HCT116 (cell line): ENCODE measurements at regions not wholly inside any gene's neighbourhood (a gene's known extent, or its start where the extent isn't known, plus 50 kb on each side); places are given as distances from the start of the nearest gene placed in this dataset.

Source experiments
- ATAC-seq: fragments of 200-7000 bp; cut with Tn5 transposase; 2 replicates; pipeline ENCODE4 v1.9.1; 2020; ENCODE audit warnings: mild to moderate bottlenecking, moderate library complexity
- BruUV-seq: library from RNA; stranded (reverse); fragments of 400-500 nt; replicated peaks from 2 replicates; lab custom pipeline; 2021; lab: Mats Ljungman, UMichigan
- CTCF ChIA-PET: fragments of 300-600 bp; sonication (Branson Sonifier 250); formaldehyde crosslinking; loops from one replicate; lab custom pipeline; 2021; ENCODE audit warnings: antibody characterized with exemption; lab: Charles Lee
- POLR2A ChIA-PET: fragments of 300-600, 350-600 bp; sonication (Branson Sonifier 250); formaldehyde crosslinking; loops from one replicate; lab custom pipeline; 2021; ENCODE audit warnings: antibody characterized with exemption; lab: Charles Lee
- RAD21 ChIA-PET, 2 experiments: fragments of 300-600 bp; sonication (Branson Sonifier 250); formaldehyde crosslinking; loops; one replicate each; lab custom pipeline; 2023; ENCODE audit warnings: low total read pairs in 2 of 2; ENCODE audit not compliant: uncharacterized antibody in 2 of 2, unreplicated experiment in 2 of 2, low non-redundant PET in 1 of 2; lab: Charles Lee
- DNase-seq: peaks from one replicate; pipeline ENCODE4 v3.0.0-alpha.2; 2010; ENCODE audit warnings: low read depth, low spot score
- H2AFZ ChIP-seq: fragments of 200-600 bp; shearing (Covaris generic), sonication (generic); 2 replicates; pipeline ENCODE4 v1.6.1; 2017; ENCODE audit warnings: low read depth, mixed run types, mixed read lengths, antibody characterized with exemption, low read length; ENCODE audit not compliant: poor library complexity, severe bottlenecking
- H3K27ac ChIP-seq: 2 replicates; pipeline ENCODE4 v1.5.1; 2012; ENCODE audit warnings: low read depth, low read length
- H3K27me3 ChIP-seq: fragments of 200-600 bp; sonication (generic); 2 replicates; pipeline ENCODE4 v1.6.1; 2016; ENCODE audit warnings: mixed run types, low read length, mixed read lengths; ENCODE audit not compliant: insufficient read depth
- H3K36me3 ChIP-seq, 2 experiments: fragments of 200-500 bp in 1 of 2; fragments of 200-600 bp in 1 of 2; sonication (Bioruptor generic) in 1 of 2; sonication (generic) in 1 of 2; 2 replicates each; pipeline versions ENCODE4 v1.5.1 to v1.6.1; 2014 to 2016; ENCODE audit warnings: low read length in 2 of 2, inconsistent platforms in 1 of 2, mixed read lengths in 1 of 2, mixed run types in 1 of 2; ENCODE audit not compliant: insufficient read depth in 2 of 2, control insufficient read depth in 1 of 2
- H3K4me1 ChIP-seq, 2 experiments: fragments of 200-600 bp in 1 of 2; sonication (generic) in 1 of 2; 2 replicates each; pipeline versions ENCODE4 v1.5.1 to v1.6.1; 2012 to 2017; ENCODE audit warnings: low read length in 2 of 2, inconsistent platforms in 1 of 2, mild to moderate bottlenecking in 1 of 2, mixed read lengths in 1 of 2, mixed run types in 1 of 2, moderate library complexity in 1 of 2; ENCODE audit not compliant: insufficient read depth in 2 of 2, control insufficient read depth in 1 of 2
- H3K4me2 ChIP-seq: fragments of 200-600 bp; sonication (generic); 2 replicates; pipeline ENCODE4 v1.6.1; 2017; ENCODE audit warnings: mixed run types, low read length, mixed read lengths
- H3K4me3 ChIP-seq, 2 experiments: fragments of 200-600 bp in 1 of 2; sonication (generic) in 1 of 2; replicated peaks in 1 of 2; 2 replicates each; pipeline ENCODE4 v1.5.1; 2011 to 2016; ENCODE audit warnings: low read length in 2 of 2, control low read depth in 1 of 2, low read depth in 1 of 2, mild to moderate bottlenecking in 1 of 2, mixed read lengths in 1 of 2, mixed run types in 1 of 2
- H3K79me2 ChIP-seq: fragments of 200-600 bp; sonication (generic); 2 replicates; pipeline ENCODE4 v1.6.1; 2017; ENCODE audit warnings: mild to moderate bottlenecking, mixed run types, low read length, moderate library complexity, mixed read lengths; ENCODE audit not compliant: insufficient read depth
- H3K9ac ChIP-seq: fragments of 200-600 bp; sonication (generic); 2 replicates; pipeline ENCODE4 v1.6.1; 2016; ENCODE audit warnings: low read length, mixed read lengths
- H3K9me2 ChIP-seq: fragments of 200-600 bp; sonication (generic), shearing (Covaris generic); 2 replicates; pipeline ENCODE4 v1.6.1; 2017; ENCODE audit warnings: mixed run types, mild to moderate bottlenecking, moderate library complexity; ENCODE audit not compliant: insufficient read depth
- H3K9me3 ChIP-seq, 2 experiments: fragments of 200-500 bp in 1 of 2; fragments of 200-600 bp in 1 of 2; sonication (Bioruptor generic) in 1 of 2; sonication (generic) in 1 of 2; 2 replicates each; pipeline ENCODE4 v1.6.1; 2014 to 2017; ENCODE audit warnings: low read length in 2 of 2, mixed read lengths in 2 of 2, inconsistent platforms in 1 of 2, low read depth in 1 of 2, mild to moderate bottlenecking in 1 of 2, mixed run types in 1 of 2, moderate library complexity in 1 of 2; ENCODE audit not compliant: control insufficient read depth in 1 of 2, insufficient read depth in 1 of 2
- H4K20me1 ChIP-seq: fragments of 200-600 bp; sonication (generic), shearing (Covaris generic); 2 replicates; pipeline ENCODE4 v1.6.1; 2017; ENCODE audit warnings: mixed run types, mild to moderate bottlenecking, moderate library complexity; ENCODE audit not compliant: insufficient read depth
- ATF3 ChIP-seq: IDR thresholded peaks from 2 replicates; pipeline ENCODE4 v1.6.1; 2012
- CBX3 ChIP-seq: IDR thresholded peaks from 2 replicates; pipeline ENCODE4 v1.6.1; 2012; ENCODE audit warnings: low read depth
- CEBPB ChIP-seq: IDR thresholded peaks from 2 replicates; pipeline ENCODE4 v1.6.1; 2012; ENCODE audit warnings: low read depth
- EGR1 ChIP-seq: IDR thresholded peaks from 2 replicates; pipeline ENCODE4 v1.6.1; 2012; ENCODE audit warnings: low read depth
- ELF1 ChIP-seq: IDR thresholded peaks from 2 replicates; pipeline ENCODE4 v1.6.1; 2012; ENCODE audit warnings: low read depth, borderline replicate concordance
- EZH2 ChIP-seq: fragments of 200-600 bp; sonication (generic); IDR thresholded peaks from 2 replicates; pipeline ENCODE4 v1.6.1; 2017; ENCODE audit warnings: antibody characterized with exemption, mixed run types
- EZH2phosphoT487 ChIP-seq: fragments of 200-600 bp; IDR thresholded peaks from 2 replicates; pipeline ENCODE4 v1.6.1; 2018; ENCODE audit warnings: antibody characterized with exemption, borderline replicate concordance
- JUND ChIP-seq: IDR thresholded peaks from 2 replicates; pipeline ENCODE4 v1.6.1; 2012
- MAX ChIP-seq: IDR thresholded peaks from 2 replicates; pipeline ENCODE4 v1.6.1; 2012
- SIN3A ChIP-seq: IDR thresholded peaks from 2 replicates; pipeline ENCODE4 v1.6.1; 2012; ENCODE audit warnings: low read depth
- SP1 ChIP-seq: IDR thresholded peaks from 2 replicates; pipeline ENCODE4 v1.6.1; 2012; ENCODE audit warnings: low read depth
- TCF7L2 ChIP-seq: IDR thresholded peaks from 2 replicates; pipeline ENCODE4 v1.7.0; 2011; ENCODE audit warnings: borderline replicate concordance, inconsistent platforms; ENCODE audit not compliant: insufficient read depth, insufficient read length; ENCODE audit errors: extremely low read depth
- ZBTB33 ChIP-seq: IDR thresholded peaks from 2 replicates; pipeline ENCODE4 v1.6.1; 2011; ENCODE audit warnings: mild to moderate bottlenecking, low read length, moderate library complexity; ENCODE audit not compliant: insufficient replicate concordance; ENCODE audit errors: extremely low read depth
- ZFX ChIP-seq: fragments of 450-650 bp; IDR thresholded peaks from 2 replicates; pipeline ENCODE4 v1.6.1; 2017
- ZNF274 ChIP-seq: fragments of 200-500 bp; sonication (Bioruptor generic); IDR thresholded peaks from 2 replicates; pipeline ENCODE4 v1.6.1; 2014; ENCODE audit warnings: mild to moderate bottlenecking, low read depth, low read length, inconsistent platforms
- intact Hi-C: fragments of 100-400 bp; cut with micrococcal nuclease; formaldehyde crosslinking; loops from 2 replicates; pipeline ENCODE4 v1.10.0; 2022

- no peak overlapping the region for H3K9ac ChIP-seq
- ATAC-seq: no peak
- BruUV-seq: no TSS peak
- CTCF ChIA-PET: no interaction called here
- H3K27me3 ChIP-seq: no peaks in the 10 kb centered on the region
- no peak overlapping the region for H3K4me3 ChIP-seq
- H3K4me1 ChIP-seq: no peaks in the 10 kb centered on the region
- POLR2A ChIA-PET: no interaction called here
- no peaks in the 10 kb centered on the region for H4K20me1 ChIP-seq
- H3K79me2 ChIP-seq: no peaks in the 10 kb centered on the region
- no peaks in the 10 kb centered on the region for H3K36me3 ChIP-seq
- H2AFZ ChIP-seq: no peak overlapping the region
- H3K9me2 ChIP-seq: no peaks in the 10 kb centered on the region
- RAD21 ChIA-PET: interaction anchor here in 1 of 2 experiments (0.6 kb wide), 1 partner anchor 331 kb away, joined by 4 read pairs; no protein-coding TSS in a partner anchor
- no peaks in the 10 kb centered on the region for H3K9me3 ChIP-seq
- intact Hi-C loops: no loop called here
- no peak overlapping the region for H3K27ac ChIP-seq
- DNase-seq: no peak
- H3K4me2 ChIP-seq: no peak overlapping the region
- TF ChIP-seq ZNF274 (no peak), TCF7L2 (no peak), CBX3 (no peak), ZFX (no peak), ELF1 (no peak), MAX (no peak), ZBTB33 (no peak), EGR1 (no peak), ATF3 (no peak), EZH2phosphoT487 (no peak), JUND (no peak), EZH2 (no peak), SIN3A (no peak), CEBPB (no peak), SP1 (no peak)
These were observed 82.7 kb upstream of the KCTD3 start for GRCh38 chr1:215484171-215484939.
